ENCODE measurements at regions not wholly inside any gene's neighbourhood (a gene's known extent, or its start where the extent isn't known, plus 50 kb on each side); places are given as distances from the start of the nearest gene placed in this dataset.

- Histone ChIP-seq H3K27me3 (no peaks in the 10 kb centered on the region), H3K4me1 (no peaks in the 10 kb centered on the region), H3K36me3 (no peaks in the 10 kb centered on the region), H3K9me3 (no peaks in the 10 kb centered on the region), H3K27ac (no peak overlapping the region), H3K4me3 (no peak overlapping the region)
- intact Hi-C loops (cut with DNase I), result no loop called here
- ATAC-seq (no peak), DNase-seq (no peak)
- WGBS, 4 donors, result 76 to 85% (median 82%) methylated on average over 3 of the region's 3 CpGs
- TF ChIP-seq CTCF (IDR thresholded peaks at IDR 0.05), result no peak
- no peak for TF ChIP-seq POLR2A (IDR thresholded peaks at IDR 0.05)
These were observed 137.0 kb upstream of the SEMA3A start for GRCh38 chr7:84331616-84332015.

- no peaks in the 10 kb centered on the region for H3K27me3 ChIP-seq
- H3K9me3 ChIP-seq, result no peaks in the 10 kb centered on the region
- no peak overlapping the region for H3K27ac ChIP-seq
- H3K4me1 ChIP-seq, result no peaks in the 10 kb centered on the region
- H3K36me3 ChIP-seq, result no peaks in the 10 kb centered on the region
- intact Hi-C loops (cut with DNase I), result no loop called here
- DNase-seq (no peak), ATAC-seq (no peak)
- TF ChIP-seq CTCF (IDR thresholded peaks at IDR 0.05) (no peak), POLR2A (IDR thresholded peaks at IDR 0.05) (no peak)
- H3K4me3 ChIP-seq, result no peak overlapping the region
- WGBS, 4 donors, result 88 to 91% (median 90%) methylated on average over 2 of the region's 2 CpGs
These were observed 134.0 kb upstream of the SEMA3A start for GRCh38 chr7:84328571-84328970.

GRCh38 chr7:84324136-84324630 is 129.6 kb upstream of the SEMA3A start:
- Histone ChIP-seq H3K9me3 (no peaks in the 10 kb centered on the region), H3K4me3 (no peak overlapping the region), H3K36me3 (no peaks in the 10 kb centered on the region), H3K27me3 (no peaks in the 10 kb centered on the region), H3K27ac (no peak overlapping the region), H3K4me1 (no peaks in the 10 kb centered on the region)
- TF ChIP-seq POLR2A (IDR thresholded peaks at IDR 0.05) (no peak), CTCF (IDR thresholded peaks at IDR 0.05) (no peak)
- DNase-seq, result no peak
- ATAC-seq, result no peak
- intact Hi-C loops (cut with DNase I), result no loop called here

GRCh38 chr7:84317536-84317935 is 122.9 kb upstream of the SEMA3A start:
- no peak for ATAC-seq
- intact Hi-C loops (cut with DNase I), result no loop called here
- no peaks in the 10 kb centered on the region for H3K4me1 ChIP-seq

More at GRCh38 chr7:84317536-84317935, 122.9 kb upstream of the SEMA3A start:
- Histone ChIP-seq H3K4me3 (no peak overlapping the region), H3K9me3 (no peaks in the 10 kb centered on the region), H3K36me3 (no peaks in the 10 kb centered on the region), H3K27ac (peak overlapping the region in 1 of 12 donors; percentile 51), H3K27me3 (no peaks in the 10 kb centered on the region)
- no peak for TF ChIP-seq CTCF (IDR thresholded peaks at IDR 0.05)
- TF ChIP-seq POLR2A (IDR thresholded peaks at IDR 0.05), result no peak
- DNase-seq, result no peak
